ENCODE measurements at regions not wholly inside any gene's neighbourhood (a gene's known extent, or its start where the extent isn't known, plus 50 kb on each side); places are given as distances from the start of the nearest gene placed in this dataset.

GRCh38 chr17:10976401-10976800 is 138.5 kb upstream of the PIRT start:
- no peak for DNase-seq (ENCODE audit: low read depth, low spot score)

DNA sequence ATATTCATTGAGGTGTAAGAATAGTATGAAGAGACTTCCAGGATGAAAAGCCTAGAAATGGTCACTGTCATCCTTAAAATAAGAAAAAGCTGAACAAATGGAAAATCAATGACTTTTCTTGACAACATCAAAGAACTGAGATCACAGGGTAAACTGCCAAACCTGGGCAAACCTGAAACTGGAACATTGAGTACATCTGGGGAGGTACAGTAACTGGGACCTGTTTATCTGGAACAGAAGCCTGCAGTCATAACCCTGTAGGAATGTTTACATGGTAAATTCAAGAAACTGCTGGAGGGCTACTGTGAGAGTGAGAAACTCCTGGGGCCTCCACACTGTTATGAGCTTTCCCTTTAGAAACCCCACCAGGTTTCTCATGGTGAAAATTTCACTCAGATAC is 130.1 kb upstream of the PIRT start:
- no peak for DNase-seq (ENCODE audit: low read depth, low spot score)

DNA sequence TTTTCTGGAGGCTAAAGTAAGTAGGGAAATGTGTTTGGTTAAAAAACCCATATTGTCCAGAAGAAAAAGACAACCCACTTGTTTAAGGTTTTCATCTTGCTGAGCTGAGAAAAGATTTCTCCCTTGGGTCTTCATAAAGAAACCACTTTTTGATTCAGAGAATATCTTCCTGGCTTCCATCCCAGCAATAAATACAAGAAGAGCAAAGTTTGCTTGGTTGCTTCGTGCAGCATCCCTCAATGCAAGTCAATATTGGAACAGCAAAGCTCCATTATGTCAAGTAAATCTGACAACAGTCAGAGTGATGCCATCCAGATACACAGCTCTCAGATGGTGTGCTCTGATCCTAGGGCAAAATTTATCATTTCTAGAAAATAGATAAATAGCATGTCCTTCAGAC is 118.9 kb upstream of the PIRT start:
- DNase-seq (ENCODE audit: low read depth, low spot score): no peak

DNA sequence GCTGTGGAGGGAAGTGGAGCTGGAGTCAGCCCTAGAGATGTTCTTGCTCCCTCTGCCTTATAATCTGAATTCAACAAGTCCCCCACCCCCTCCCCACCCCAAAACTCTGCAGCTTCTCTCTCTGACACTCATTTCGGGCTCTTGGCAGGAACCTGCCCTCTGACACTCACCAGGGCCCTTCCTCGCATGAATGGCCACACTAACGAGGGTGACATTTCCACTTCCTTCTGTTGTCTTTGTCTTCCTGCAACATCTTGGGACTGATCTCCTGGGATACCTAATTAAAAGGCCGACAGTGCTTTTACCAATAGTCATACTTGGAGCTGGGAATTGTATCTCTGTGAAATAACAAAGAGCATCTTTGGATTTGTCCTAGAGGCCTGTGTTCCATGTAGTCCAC is 106.9 kb upstream of the PIRT start:
- no peak for DNase-seq (ENCODE audit: low read depth, low spot score)

DNA sequence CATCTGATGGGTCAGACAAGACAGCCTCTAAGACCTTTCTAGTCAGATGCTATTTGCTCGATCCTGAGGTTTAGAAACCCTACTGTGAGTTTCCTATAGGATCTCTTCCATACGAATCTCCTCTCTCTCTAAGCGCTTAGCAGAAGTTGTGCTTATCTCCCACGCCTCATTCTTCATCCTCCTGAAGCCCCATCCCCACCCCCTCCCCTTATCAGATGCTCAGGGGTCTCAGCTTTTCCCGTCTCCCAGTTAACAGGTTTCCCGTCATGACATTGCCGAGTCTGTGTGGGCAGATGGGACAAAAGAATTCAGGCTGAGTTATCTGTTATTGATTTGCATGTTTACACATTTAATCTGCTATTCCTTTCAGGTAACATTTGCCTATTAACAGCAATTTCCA is 99.0 kb upstream of the PIRT start:
- no peak for DNase-seq (ENCODE audit: low read depth, low spot score)

DNA sequence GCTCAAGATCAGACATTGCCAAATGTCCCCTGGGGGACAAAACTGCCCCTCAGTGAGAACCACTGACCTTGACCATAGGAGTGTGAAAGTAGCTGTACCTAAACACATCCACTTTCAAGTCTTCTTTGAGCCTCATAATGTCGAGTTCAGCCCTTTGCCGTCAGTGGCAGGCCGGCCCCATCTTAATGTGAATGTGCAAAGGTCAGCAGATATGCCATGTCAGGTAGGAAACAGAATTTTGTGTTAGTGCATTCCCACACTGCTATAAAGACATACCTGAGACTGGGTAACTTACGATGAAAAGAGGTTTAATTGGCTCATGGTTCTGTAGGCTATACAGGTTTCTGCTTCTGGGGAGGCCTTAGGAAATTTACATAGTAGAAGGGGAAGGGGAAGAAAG is 95.1 kb upstream of the PIRT start:
- no peak for DNase-seq (ENCODE audit: low read depth, low spot score)

DNA sequence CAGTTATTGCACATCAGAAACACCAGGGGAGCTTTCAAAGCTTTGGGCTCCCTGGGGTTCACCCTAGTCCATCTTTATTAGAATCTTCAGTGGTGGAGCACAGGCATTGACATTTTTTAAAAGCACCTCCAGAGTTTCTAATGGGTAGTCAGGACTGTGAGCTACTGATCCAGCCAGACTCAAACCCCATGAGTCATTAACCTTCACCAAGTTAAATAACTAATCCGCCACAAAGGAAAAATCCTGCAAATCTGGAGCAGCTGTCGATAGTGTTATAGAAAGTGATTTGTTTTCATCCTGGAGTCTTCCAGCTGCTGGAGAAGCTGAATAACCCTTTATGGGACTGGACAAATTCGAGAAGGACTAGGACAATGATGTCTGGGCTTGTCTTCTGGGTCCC is 93.2 kb upstream of the PIRT start:
- no peak for DNase-seq (ENCODE audit: low read depth, low spot score)

DNA sequence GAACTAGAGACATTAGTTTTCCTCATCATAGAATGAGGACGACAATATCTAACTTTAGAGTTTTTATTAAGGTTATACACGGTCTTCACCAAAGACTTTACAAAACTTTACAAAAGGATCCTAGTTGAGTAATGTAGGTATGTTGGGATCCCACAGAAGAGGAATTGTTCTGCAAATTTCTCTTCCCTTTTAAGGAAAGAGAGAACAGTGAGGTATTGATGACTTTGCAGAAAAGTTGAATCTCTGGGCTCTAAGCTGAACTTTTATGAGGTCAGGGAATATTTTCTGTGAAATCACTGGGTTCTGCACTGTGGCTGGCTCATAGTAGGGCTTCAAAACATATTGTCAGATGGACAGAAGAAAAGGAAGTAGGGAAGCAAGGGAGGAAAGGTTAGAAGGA is 89.8 kb upstream of the PIRT start:
- no peak for DNase-seq (ENCODE audit: low read depth, low spot score)

DNA sequence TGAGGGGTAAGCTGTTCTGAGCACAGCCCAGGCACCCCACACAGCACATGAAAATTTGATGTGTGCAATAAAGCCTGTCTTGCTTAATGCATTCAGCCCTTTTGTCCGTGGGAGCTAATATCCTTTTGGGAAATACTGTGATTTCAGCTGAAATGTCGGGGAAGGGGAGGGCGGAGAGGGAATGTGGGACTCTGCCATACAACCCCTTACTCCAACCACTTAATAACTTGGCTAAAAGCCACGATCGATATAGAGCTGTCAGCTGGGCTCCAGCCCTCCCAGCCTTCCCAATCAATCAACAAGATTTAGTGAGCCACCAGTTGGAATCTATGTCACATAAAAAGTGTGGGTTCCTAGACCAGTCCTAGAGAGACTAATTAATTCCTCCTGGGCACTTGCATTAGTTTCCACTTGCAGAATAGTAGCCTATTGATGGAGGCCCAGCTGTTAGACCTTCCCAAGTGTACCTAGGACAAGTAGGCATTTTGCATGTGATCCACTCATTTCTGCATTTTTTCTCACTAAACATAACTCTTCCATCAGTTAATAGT is 82.7 kb upstream of the PIRT start:
- no peak for DNase-seq (ENCODE audit: low read depth, low spot score)

- DNase-seq (ENCODE audit: low read depth, low spot score): no peak
Measured at GRCh38 chr17:10907370-10907769, 69.5 kb upstream of the PIRT start.

DNA sequence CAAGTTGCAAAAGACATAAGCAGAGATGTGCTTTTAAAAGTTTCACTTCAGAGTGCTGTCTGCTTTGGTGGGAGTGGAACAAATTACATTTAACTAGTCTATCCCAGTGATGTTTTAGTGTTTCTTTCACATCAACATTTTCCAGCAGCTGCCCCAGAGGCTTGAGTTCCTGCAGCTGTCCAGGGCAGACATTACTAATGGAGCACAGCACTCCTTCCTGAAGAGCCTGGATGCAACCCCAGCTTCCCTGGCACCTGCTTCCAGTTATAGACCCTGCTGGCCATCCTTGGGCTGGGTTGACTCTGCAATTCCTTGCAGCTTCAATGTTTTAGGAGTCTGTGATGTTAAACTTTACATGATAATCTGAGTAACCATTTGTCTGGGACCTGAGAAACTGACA is 61.4 kb upstream of the PIRT start:
- no peak for DNase-seq (ENCODE audit: low read depth, low spot score)

DNA sequence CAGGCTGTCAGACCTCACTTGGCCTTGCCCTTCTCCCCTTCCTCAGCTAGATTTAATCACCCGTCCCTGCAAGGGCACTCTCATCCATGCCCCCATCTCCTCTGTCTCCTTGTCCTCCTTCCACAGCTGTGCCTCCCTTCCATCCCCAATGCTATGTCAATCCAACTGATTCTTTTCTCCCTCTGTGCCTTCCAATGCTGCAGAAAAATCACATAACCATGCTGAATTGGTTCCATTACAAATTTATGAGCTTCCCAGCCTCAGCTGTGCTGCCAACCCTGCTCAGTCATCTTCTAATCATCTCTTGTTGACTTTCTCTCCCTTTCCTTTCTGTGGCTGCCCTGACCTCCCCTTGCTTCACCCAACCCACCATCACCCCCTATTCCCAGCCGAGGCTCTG is 56.3 kb upstream of the PIRT start:
- DNase-seq (ENCODE audit: low read depth, low spot score): no peak

DNA sequence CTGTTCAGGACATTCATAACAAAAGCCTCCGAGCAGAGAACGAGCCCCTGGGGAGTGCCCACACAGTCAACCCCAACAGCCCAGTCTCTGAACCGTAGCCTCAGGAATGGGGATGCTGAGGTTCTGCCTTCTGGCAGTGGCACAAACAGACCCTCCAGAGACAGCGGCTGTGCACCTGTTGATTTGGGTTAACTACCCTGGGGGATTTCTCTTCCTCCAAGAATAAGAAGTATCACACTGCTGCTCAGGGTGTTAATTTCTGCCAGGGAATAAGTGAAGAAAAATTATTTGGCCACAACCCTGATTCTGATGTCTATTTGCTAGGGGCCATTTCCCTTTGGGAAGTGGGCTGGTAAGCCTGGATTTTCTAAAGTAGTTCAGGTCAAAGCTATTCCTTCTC is 51.0 kb upstream of the PIRT start:
- no peak for DNase-seq (ENCODE audit: low read depth, low spot score)
